ENCODE measurements at regions not wholly inside any gene's neighbourhood (a gene's known extent, or its start where the extent isn't known, plus 50 kb on each side); places are given as distances from the start of the nearest gene placed in this dataset.
"Not testable (repeated sequence)": the region's sequence is repeated elsewhere in the genome, so short reads cannot be mapped to it uniquely, and the experiment has no call there.

GRCh38 chr3:26931896-26932295, 309.3 kb downstream of the LRRC3B start:
- no peaks in the 10 kb centered on the region for H4K20me1 ChIP-seq (ENCODE audit: insufficient read depth, low read length)
- DNase-seq (ENCODE audit: low spot score) (no peak), ATAC-seq (no peak), FAIRE-seq (no peak)
- no peak overlapping the region for H3K4me2 ChIP-seq (ENCODE audit: low read depth, low read length)
- H3K4me3 ChIP-seq (replicated peaks in 1 of 3; ENCODE audit: insufficient read depth in 1 of 3, low read depth in 2 of 3, low read length in 3 of 3), result no peak overlapping the region
- TF ChIP-seq TERF1 (CRISPR knock-in tag; IDR thresholded peaks at IDR 0.05), result no peak
- TF ChIP-seq CTCF (CRISPR knock-in tag; IDR thresholded peaks at IDR 0.05), result no peak
- no peaks in the 10 kb centered on the region for H3K9me3 ChIP-seq (ENCODE audit: low read length)
- no peak overlapping the region for H3K9ac ChIP-seq (ENCODE audit: insufficient read depth, low read depth, low read length)
- H3K36me3 ChIP-seq (replicated peaks in 1 of 2; ENCODE audit: control insufficient read depth in 1 of 2, insufficient read depth in 2 of 2, low read length in 2 of 2), result no peaks in the 10 kb centered on the region
- no peaks in the 10 kb centered on the region for H3K27me3 ChIP-seq (ENCODE audit: control insufficient read depth in 1 of 2, insufficient read depth in 2 of 2, low read length in 2 of 2)
- BruUV-seq (replicated peaks), result no TSS peak
- in situ Hi-C loops (cut with HindIII; ENCODE audit: extremely low pct_ligation_motif_present, low pct_unique_long_range_greater_than_20kb), result no loop called here
- no peaks in the 10 kb centered on the region for H3K79me2 ChIP-seq (ENCODE audit: insufficient read depth, low read length)
- 53% methylated on average over 1 of the region's 1 CpG for WGBS (ENCODE audit: low lambda C conversion rate)
- H2AFZ ChIP-seq (ENCODE audit: low read length), result no peak overlapping the region
- no peaks in the 10 kb centered on the region for H3K4me1 ChIP-seq (ENCODE audit: insufficient read depth, low read length)
- ChIA-PET CTCF (ENCODE audit: low intra/inter-chr PET ratio, low total read pairs) (no interaction called here), POLR2A (no interaction called here)
- intact Hi-C loops (cut with micrococcal nuclease; ENCODE audit: unreplicated experiment), result no loop called here
- no peak overlapping the region for H3K27ac ChIP-seq (ENCODE audit: extremely low read length, insufficient read depth, low read length)

GRCh38 chr3:26932752-26933151, 310.2 kb downstream of the LRRC3B start:
- DNase-seq (ENCODE audit: low spot score) (no peak), ATAC-seq (no peak), FAIRE-seq (no peak)
- Histone ChIP-seq H3K79me2 (ENCODE audit: insufficient read depth, low read length) (no peaks in the 10 kb centered on the region), H3K4me1 (ENCODE audit: insufficient read depth, low read length) (no peaks in the 10 kb centered on the region), H3K9me3 (ENCODE audit: low read length) (no peaks in the 10 kb centered on the region), H3K27me3 (ENCODE audit: control insufficient read depth in 1 of 2, insufficient read depth in 2 of 2, low read length in 2 of 2) (no peaks in the 10 kb centered on the region), H4K20me1 (ENCODE audit: insufficient read depth, low read length) (no peaks in the 10 kb centered on the region), H2AFZ (ENCODE audit: low read length) (no peak overlapping the region), H3K4me2 (ENCODE audit: low read depth, low read length) (no peak overlapping the region), H3K9ac (ENCODE audit: insufficient read depth, low read depth, low read length) (no peak overlapping the region), H3K36me3 (replicated peaks in 1 of 2; ENCODE audit: control insufficient read depth in 1 of 2, insufficient read depth in 2 of 2, low read length in 2 of 2) (no peaks in the 10 kb centered on the region), H3K4me3 (replicated peaks in 1 of 3; ENCODE audit: insufficient read depth in 1 of 3, low read depth in 2 of 3, low read length in 3 of 3) (no peak overlapping the region), H3K27ac (ENCODE audit: extremely low read length, insufficient read depth, low read length) (no peak overlapping the region)
- no TSS peak for BruUV-seq (replicated peaks)
- ChIA-PET POLR2A (no interaction called here), CTCF (ENCODE audit: low intra/inter-chr PET ratio, low total read pairs) (no interaction called here)
- intact Hi-C loops (cut with micrococcal nuclease; ENCODE audit: unreplicated experiment), result no loop called here
- no peak for TF ChIP-seq GPN1 (CRISPR knock-in tag; IDR thresholded peaks at IDR 0.05; ENCODE audit: borderline replicate concordance)
- TF ChIP-seq NFATC3 (CRISPR knock-in tag; IDR thresholded peaks at IDR 0.05), result no peak
- TF ChIP-seq HDAC2 (CRISPR knock-in tag; IDR thresholded peaks at IDR 0.05), result no peak
- TF ChIP-seq MXD1 (CRISPR knock-in tag; IDR thresholded peaks at IDR 0.05), result no peak
- no peak for TF ChIP-seq PHF20 (CRISPR knock-in tag; IDR thresholded peaks at IDR 0.05)
- TF ChIP-seq ZNF549 (CRISPR knock-in tag; IDR thresholded peaks at IDR 0.05), result no peak
- WGBS (ENCODE audit: low lambda C conversion rate), result 3% methylated on average over 3 of the region's 3 CpGs
- in situ Hi-C loops (cut with HindIII; ENCODE audit: extremely low pct_ligation_motif_present, low pct_unique_long_range_greater_than_20kb), result no loop called here

GRCh38 chr3:26945480-26945879, 322.9 kb downstream of the LRRC3B start:
- H3K9ac ChIP-seq (ENCODE audit: insufficient read depth, low read depth, low read length); H3K4me2 ChIP-seq (ENCODE audit: low read depth, low read length); intact Hi-C loops (cut with micrococcal nuclease; ENCODE audit: unreplicated experiment); H3K27me3 ChIP-seq (ENCODE audit: control insufficient read depth in 1 of 2, insufficient read depth in 2 of 2, low read length in 2 of 2); in situ Hi-C loops (cut with HindIII; ENCODE audit: extremely low pct_ligation_motif_present, low pct_unique_long_range_greater_than_20kb); H3K27ac ChIP-seq (ENCODE audit: extremely low read length, insufficient read depth, low read length); H3K4me3 ChIP-seq (replicated peaks in 1 of 3; ENCODE audit: insufficient read depth in 1 of 3, low read depth in 2 of 3, low read length in 3 of 3); H3K36me3 ChIP-seq (replicated peaks in 1 of 2; ENCODE audit: control insufficient read depth in 1 of 2, insufficient read depth in 2 of 2, low read length in 2 of 2); H3K4me1 ChIP-seq (ENCODE audit: insufficient read depth, low read length); ATAC-seq; BruUV-seq (replicated peaks); POLR2A ChIA-PET; H2AFZ ChIP-seq (ENCODE audit: low read length); FAIRE-seq; CTCF ChIA-PET (ENCODE audit: low intra/inter-chr PET ratio, low total read pairs); H4K20me1 ChIP-seq (ENCODE audit: insufficient read depth, low read length); H3K79me2 ChIP-seq (ENCODE audit: insufficient read depth, low read length); DNase-seq (ENCODE audit: low spot score): not testable (repeated sequence)
- WGBS (ENCODE audit: low lambda C conversion rate), result 2% methylated on average over 4 of the region's 4 CpGs
- H3K9me3 ChIP-seq (ENCODE audit: low read length), result peaks cover 26% of the 10 kb centered on the region

All from HepG2 (cell line).